ENCODE measurements at regions not wholly inside any gene's neighbourhood (a gene's known extent, or its start where the extent isn't known, plus 50 kb on each side); places are given as distances from the start of the nearest gene placed in this dataset.

GRCh38 chr3:21024563-21024962, 726.4 kb downstream of the ZNF385D start:
- no peak for DNase-seq (ENCODE audit: extremely low read depth, insufficient read length)
- H3K36me3 ChIP-seq (ENCODE audit: control insufficient read depth, insufficient read depth, low read length) = no peaks in the 10 kb centered on the region
- H3K4me3 ChIP-seq (replicated peaks; ENCODE audit: low read depth, low read length) = no peak overlapping the region
- TF ChIP-seq CTCF (IDR thresholded peaks at IDR 0.05; ENCODE audit: insufficient read depth, low read length, poor library complexity, severe bottlenecking) = no peak
- H3K27me3 ChIP-seq (replicated peaks; ENCODE audit: control insufficient read depth, insufficient read depth, low read length) = no peaks in the 10 kb centered on the region

- no peak overlapping the region for H3K4me3 ChIP-seq (replicated peaks; ENCODE audit: low read depth, low read length)
- no peak for DNase-seq (ENCODE audit: extremely low read depth, insufficient read length)
- no peaks in the 10 kb centered on the region for H3K36me3 ChIP-seq (ENCODE audit: control insufficient read depth, insufficient read depth, low read length)
These were observed 730.3 kb downstream of the ZNF385D start for GRCh38 chr3:21020681-21021080.

GRCh38 chr3:21020043-21020442, 731.0 kb downstream of the ZNF385D start:
- no peak for TF ChIP-seq CTCF (IDR thresholded peaks at IDR 0.05; ENCODE audit: insufficient read depth, low read length, poor library complexity, severe bottlenecking)
- H3K4me3 ChIP-seq (replicated peaks; ENCODE audit: low read depth, low read length) = no peak overlapping the region

More at GRCh38 chr3:21020681-21021080, 730.3 kb downstream of the ZNF385D start:
- H3K27me3 ChIP-seq (replicated peaks; ENCODE audit: control insufficient read depth, insufficient read depth, low read length) = no peaks in the 10 kb centered on the region
- no peak for TF ChIP-seq CTCF (IDR thresholded peaks at IDR 0.05; ENCODE audit: insufficient read depth, low read length, poor library complexity, severe bottlenecking)

GRCh38 chr3:21017115-21017852, 733.7 kb downstream of the ZNF385D start:
- no peak for DNase-seq (ENCODE audit: extremely low read depth, insufficient read length)
- peak; percentile 31 for TF ChIP-seq CTCF (IDR thresholded peaks at IDR 0.05; ENCODE audit: insufficient read depth, low read length, poor library complexity, severe bottlenecking)
- no peak overlapping the region for H3K4me3 ChIP-seq (replicated peaks; ENCODE audit: low read depth, low read length)
- H3K36me3 ChIP-seq (ENCODE audit: control insufficient read depth, insufficient read depth, low read length) = no peaks in the 10 kb centered on the region
- no peaks in the 10 kb centered on the region for H3K27me3 ChIP-seq (replicated peaks; ENCODE audit: control insufficient read depth, insufficient read depth, low read length)

More at GRCh38 chr3:21020043-21020442, 731.0 kb downstream of the ZNF385D start:
- no peak for DNase-seq (ENCODE audit: extremely low read depth, insufficient read length)
- Histone ChIP-seq H3K36me3 (ENCODE audit: control insufficient read depth, insufficient read depth, low read length) (no peaks in the 10 kb centered on the region), H3K27me3 (replicated peaks; ENCODE audit: control insufficient read depth, insufficient read depth, low read length) (no peaks in the 10 kb centered on the region)

GRCh38 chr3:21013566-21013965, 737.4 kb downstream of the ZNF385D start:
- Histone ChIP-seq H3K27me3 (replicated peaks; ENCODE audit: control insufficient read depth, insufficient read depth, low read length) (no peaks in the 10 kb centered on the region), H3K4me3 (replicated peaks; ENCODE audit: low read depth, low read length) (no peak overlapping the region), H3K36me3 (ENCODE audit: control insufficient read depth, insufficient read depth, low read length) (no peaks in the 10 kb centered on the region)
- no peak for DNase-seq (ENCODE audit: extremely low read depth, insufficient read length)
- TF ChIP-seq CTCF (IDR thresholded peaks at IDR 0.05; ENCODE audit: insufficient read depth, low read length, poor library complexity, severe bottlenecking) = no peak

All from GM06990 (cell line).